NCI-H345 treated with DMSO at 0.1 percent for 48 hours (cell line): ENCODE measurements at regions not wholly inside any gene's neighbourhood (a gene's known extent, or its start where the extent isn't known, plus 50 kb on each side); places are given as distances from the start of the nearest gene placed in this dataset.
A peak's percentile ranks its signal among the peaks of the same experiment; 100 is the strongest.

ENCODE experiments used
- DNase-seq: peaks from one replicate; lab custom pipeline; 2025; ENCODE audit not compliant: unreplicated experiment; lab: John Stamatoyannopoulos, UW

DNA sequence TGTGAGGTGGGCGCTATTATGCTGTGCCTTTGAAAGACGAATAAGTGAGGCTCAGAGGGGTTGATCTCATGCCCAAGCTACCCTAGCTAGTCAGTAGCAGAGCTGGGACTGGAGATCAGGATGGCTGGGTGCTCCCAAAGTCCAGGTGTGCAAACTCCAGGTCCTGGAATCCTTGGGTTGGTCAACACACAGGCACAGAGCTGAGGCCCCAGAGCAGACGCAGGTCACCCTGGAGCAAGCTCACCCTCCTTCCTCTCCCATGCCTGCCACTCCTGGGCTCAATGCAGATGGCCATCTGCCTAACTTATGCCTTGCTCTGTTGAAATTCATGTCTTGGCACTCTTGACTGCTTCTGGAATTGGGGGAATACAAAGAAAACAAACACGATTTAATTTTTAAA, 587.2 kb downstream of the PTPRU start:
- DNase-seq, result no peak

DNA sequence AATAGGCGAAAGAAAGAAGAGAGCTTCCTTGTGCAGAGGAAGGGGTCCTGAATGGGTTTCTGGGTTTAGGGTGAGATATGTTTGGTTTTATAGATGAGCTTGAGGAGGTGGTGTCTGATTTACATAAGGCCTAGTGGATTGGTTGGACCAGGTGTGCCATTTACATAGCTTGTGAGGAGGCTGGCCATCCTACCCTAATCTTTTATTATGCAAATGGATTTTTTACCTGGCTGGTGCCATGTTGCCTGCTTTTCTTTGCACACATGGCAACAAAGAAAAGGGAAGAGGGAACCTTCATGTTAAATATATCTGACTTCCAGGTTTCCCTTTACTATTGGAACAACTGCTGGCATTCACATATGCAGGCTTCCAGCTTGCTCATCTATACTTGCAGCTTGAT, 585.3 kb downstream of the PTPRU start:
- DNase-seq, result no peak

DNA sequence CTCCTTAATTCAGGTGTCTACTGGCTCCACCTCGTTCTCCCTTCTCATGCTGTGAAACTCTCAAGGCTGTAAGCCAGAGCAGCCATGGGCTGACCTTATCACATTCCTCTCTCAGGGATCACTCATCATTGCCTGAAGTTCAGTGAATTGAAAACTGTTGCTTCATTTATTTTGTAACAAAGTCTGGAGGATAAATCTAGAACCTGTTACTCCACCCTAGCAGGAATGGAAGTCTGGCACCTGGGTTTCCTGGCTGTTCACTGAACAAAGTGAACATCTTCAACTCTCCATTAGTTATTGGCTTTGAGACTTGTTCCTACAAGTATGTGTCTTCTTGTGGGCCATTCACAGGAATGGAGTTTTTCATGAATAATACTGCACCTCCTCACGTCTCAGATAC, 584.1 kb downstream of the PTPRU start:
- DNase-seq, result no peak

DNA sequence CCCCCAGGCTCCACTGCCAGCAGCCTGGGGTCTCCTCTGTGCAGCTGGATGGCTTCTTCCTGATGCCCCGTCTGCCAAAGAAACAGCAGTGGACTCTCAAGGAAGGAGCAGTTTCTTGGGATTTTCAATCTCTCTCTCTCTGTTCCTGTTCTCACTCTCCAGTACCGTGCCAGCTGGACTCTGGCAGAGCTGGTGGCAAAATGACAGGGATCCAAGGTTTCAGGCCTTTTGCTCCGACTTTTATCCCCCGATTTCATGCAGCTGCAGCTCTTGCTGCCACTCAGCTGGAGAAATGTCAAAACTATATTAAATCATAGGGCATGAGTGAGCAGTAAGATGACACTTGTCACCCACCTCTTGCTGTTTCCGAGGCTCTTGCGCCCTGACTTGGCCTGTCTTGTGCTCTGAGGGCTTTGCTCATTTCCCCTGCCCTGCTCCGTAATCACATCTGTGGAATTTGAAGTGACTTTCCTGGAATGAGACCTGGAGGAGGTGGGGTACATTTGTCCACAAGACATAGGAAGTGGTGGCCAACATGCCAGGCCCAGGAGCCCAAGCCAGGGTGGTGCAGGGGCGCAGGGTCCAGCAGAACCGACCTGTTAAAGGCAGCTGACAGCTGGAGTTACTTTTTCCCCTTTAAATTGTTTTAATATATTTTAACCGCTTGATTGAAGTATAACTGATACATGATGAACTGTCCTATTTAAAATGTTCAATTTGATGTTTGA, 576.2 kb downstream of the PTPRU start:
- DNase-seq, result no peak

DNA sequence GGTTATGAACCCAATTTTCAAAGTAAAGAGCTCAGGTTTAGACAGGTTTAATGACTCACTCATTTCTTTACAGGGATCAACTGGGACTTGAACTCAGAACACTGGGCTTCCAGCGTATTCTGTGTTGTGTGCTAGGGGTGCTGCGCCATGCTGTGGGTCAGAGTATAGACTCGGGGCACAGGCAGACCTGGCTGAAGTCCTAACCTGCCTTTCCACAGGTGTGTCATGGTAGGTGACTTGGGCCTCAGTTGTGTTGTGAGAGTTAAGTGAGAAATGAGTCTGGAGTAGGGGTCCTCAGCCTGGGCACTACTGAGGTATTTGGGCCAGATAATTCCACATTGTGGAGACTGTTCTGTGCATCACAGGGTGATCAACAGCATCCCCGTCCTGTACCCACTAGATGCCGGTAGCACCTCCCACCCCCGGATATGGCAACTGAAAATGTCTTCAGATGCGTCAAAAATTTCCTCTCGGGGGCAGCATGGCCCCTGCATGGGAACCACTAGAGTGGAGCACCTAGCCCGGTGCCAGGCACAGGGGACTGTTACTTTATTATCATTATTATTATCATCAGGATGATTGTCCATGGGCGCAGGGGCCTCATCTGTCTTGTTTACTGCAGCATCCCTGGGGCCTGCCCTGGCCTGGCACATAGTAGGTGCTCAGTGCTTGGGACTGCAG, 575.5 kb downstream of the PTPRU start:
- DNase-seq, result no peak

DNA sequence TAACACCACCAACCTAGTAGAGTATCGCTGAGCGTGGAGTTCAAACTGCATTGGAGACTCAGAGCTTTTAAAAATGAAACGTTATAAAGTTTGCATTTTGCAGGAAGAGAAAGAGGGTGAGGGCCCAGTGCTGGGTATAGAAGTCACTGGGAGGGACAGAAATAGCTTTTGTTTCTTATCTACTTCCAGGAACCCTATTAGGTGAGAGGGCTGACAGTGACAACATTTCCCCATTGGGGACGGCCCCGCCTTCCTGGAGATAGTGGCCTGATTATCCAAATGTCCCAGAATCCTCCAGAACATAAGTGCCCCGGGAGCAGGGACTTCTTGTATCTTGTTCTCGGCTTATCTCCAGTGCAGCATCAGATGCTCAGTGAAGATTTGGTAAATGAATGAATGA, 574.9 kb downstream of the PTPRU start:
- DNase-seq, result no peak

DNA sequence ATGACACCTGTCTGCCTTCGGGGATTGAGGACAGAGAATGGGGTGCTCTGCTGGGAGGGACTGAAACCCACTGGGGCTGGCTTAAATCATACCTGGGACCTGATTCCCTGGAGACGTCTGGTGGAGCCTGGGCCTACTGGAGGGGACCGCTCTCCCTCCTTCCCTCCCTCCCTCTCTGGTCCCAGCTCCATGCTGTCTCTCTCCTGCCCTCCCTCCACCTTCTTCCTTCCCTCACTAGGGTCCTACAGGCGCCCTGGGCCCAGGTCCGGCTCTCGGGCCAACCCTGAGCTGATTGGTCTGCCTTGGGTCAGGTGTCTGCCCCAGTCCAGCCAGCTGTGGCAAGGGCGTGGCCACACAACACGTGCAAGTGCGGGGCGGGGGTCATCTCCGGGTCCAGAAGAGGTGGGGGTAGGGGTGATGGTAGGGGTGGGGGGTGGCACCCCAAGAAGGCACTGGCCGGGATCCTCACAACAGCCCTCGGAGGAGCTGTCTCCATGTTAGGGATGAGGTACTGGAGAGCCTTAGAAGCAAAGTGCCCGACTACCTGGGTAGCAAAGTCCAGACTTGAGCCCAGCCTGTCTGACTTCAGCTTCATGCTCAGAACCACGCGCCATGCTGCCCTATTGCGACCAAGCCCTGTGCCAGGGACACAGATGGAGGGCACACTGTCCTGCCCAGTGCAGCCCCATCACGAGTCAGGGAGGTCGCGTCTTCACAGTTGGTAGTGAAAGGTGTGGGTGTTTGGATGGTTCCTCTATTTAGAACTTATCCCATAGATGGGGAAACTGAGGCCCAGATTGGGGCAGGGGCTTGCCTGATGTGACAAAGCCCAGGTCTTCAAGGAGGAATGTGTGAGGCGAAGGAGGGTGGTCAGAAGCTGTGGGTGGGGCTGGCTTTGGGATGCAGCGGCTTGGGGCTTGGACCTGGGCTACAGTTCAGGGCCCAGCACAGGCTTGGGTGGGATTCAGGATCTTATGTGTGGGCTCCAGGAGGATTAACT, 574.1 kb downstream of the PTPRU start:
- no peak for DNase-seq

DNA sequence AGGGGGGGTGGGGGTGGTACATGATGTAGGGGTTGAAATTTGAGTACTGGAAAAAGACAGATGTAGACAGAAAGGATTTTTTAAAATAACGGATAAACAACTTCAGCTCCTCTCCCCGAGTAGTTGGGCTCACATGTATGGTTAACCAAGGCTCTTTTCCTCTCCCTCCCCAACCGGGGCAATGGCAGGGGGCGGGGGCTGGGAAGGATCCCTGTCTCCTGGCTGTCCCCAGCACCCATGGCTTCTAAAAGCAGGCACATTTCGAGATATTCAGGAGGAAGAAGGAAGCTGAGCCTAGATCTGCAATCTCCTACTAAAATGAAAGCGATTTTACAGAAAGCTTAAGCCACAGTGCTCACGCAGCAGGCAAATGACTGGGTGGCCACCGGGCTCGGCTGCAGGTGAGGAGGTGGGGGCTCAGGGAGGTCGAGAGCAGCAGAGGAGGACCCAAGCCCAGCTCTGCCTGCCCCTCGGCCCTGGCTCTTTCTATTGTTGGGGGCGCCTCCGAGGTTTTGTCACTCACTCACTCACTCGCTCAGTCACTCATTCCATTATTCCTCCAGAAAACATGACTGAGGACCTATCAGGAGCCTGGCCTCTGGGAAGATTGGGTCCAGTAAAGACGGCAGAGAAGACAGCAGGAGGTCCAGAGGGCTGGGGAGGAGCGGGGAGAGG, 573.3 kb downstream of the PTPRU start:
- no peak for DNase-seq

DNA sequence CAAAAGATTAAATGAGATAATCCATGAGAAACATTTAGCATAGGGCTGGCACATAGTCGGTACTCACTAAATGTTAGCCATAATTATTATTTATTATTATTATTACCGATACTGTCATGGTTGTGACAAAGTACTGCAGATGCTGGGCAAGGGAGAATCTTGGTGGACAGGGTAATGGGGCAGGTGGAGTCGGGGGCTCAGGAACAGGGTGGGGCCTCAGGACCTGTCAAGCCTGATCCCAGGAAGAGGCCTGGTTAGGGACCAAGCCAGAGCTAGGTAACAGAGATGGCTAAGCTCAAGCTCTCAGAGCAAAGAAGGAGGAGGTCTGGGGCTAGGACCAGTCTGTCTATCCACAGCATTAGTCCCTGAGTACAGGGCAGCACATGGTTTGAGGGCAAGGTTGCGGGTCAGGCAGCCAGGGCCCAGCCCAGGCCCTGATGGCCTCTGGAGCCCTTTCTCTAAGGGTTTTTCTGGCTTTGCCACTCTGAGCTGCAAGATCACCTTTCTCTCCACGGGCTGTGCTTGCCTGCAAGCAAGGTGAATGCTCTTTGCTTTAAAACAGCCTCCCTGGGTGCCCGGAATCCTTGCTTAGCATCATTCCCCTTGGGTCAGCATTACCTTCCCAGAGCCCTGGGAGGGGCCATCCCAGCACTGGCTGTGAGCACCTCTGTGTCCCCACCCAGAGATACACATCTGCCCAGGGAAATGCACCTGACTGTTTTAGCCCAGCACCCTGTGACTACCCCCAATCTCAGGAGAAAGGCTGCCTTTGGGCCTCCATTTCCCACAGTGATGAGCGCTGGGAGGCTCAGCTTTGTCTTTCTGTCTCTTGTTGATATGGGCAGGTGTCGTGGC, 572.0 kb downstream of the PTPRU start:
- no peak for DNase-seq

DNA sequence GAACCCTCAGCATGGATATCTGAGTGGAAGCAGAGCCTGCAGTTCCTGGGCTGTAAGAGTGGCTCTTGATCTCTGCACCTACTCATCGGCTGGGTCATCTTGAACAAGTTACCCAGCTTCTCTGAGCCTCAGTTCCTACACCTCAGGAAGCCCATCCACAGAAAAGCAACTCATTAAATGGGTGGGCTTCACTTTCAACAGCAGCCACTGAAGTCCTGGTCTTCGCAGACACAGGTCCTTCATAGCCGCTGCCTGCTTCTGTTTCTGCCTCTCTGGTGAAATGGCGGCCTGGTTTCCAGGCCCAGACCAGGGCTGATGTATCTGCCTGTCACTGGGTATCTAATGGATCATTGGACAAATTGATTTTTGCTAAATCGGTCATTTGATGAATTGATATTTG, 571.4 kb downstream of the PTPRU start:
- DNase-seq, result no peak

DNA sequence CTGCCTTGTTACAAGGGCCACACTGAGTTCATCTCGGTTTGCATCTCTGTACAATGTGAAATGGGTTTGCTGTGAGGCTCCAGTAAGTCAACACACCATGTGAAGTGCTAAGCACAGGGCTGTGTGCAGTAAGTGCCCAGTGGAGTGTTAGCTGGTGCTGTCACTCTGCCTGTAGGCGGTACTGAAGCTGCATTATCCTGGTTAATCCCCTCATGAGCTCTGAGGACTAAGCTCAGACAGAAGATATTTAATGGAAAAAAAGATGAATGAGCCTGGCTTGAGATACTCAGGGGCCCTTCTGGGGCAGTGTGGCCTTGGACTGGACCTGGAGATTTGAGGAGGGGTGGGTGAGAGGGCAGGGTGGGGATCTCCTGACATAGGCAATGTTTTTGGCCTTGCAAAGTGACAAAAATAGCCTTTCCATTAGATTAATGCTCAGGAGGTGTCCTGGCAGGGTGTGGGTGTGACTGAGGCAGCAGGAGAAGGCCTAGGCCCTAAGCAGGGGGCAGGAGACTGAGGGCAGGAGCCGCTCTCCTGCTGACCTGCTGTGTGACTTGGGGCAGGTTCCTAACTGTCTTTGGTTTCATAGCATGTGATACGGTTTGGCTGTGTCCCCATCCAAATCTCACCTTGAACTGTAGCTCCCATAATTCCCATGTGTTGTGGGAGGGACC, 570.5 kb downstream of the PTPRU start:
- DNase-seq, result no peak

DNA sequence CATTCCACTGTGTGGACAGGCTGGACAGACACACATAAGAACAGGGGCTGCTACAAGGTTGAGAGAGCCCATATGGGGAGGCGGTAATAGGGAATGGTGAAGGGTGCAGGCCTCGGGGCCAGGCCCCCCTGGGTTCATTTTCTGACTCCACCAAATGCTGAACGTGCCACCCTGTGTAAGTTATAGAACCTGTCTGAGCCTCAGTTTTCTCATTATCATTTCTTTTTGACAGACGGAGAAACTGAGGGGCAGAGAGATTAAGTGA, 569.5 kb downstream of the PTPRU start:
- DNase-seq, result no peak

DNA sequence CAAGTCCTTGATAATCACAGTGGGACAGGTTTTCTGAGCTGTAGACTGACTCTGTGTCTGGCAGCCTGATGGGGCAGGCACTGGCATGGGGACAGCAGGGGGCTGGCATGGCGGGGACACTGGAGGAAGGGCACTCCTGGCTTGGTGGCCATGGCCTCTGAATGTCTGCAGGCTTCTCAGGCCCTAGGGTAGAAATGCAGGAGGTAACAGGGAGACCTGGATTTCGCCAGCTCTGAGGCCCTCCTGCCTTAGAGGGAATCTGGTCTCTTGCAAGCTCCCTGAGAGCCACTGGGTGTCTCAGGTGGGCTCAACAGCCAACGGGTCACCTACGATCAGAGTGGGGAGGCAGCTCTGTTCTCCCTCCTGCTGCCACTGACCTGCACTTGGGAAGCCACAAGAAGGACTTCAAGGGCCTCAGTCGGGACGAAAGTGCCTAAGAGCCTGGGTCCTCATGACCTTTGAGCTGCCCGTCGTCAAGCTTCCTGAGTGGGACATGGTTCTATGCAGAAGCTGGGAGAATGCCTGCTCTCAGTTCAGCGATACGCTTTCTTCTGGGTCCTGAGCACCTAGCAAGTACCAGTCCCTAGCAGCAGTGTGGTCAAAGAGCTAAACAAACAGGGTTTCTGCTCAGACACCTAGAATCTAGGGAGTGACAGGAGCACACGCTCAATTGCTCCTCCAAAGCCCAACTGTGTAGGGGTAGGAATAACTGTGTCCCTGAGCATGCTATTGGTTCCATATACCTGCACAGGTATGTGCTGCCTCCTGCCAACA, 569.0 kb downstream of the PTPRU start:
- DNase-seq, result no peak

DNA sequence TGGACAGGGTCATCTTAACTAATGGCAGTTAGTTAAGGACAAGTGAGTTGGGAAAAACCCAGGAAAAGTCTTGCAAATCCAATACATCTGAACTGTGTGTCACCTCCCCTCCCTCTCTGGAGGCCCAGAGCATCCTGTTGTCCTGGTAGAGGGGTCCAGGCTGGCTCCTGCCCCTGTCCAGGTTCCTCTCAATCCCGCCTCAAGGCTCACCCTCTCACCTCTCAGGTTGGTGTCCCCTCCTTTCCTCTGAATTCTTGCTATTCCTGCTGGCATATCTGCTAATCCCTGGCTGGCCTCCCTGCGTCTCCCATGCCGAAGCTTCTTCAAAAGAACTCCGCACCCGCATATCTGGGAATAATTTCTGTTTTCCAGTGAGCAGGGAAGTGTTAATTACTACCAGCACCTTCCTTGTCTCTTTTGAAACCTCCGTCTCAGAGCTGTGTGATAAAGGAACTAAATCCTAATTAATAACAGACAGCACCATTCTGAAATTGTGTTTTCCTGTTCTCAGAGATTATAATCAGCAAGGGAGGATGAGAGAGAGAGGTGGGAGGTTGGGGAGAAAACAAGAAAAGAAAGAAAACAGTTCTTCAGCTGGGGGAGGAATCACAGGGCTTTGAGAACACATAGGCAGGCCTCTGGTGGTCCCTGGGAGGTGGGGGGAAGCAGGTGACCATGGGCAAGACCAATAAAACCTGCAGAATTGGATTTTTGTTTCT, 568.0 kb downstream of the PTPRU start:
- no peak for DNase-seq

DNA sequence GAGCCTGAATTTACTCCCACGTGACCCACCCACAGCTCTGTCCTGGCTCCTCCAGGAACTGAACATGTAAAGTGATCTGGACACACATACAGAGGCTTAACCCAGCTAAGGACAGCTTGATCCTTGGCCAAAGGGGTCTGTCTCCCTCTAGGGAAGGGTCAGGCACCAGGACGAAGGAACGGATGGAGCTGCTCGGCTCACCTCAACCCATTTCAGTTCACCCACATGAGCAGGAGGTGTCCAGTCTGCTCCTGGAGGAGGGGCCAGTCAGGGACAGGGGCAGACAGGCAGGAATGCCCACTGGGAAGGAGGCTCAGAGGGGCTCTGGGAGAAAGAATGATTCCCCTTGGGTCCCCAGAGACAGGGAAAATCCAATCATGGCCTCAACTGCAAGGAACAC, 567.2 kb downstream of the PTPRU start:
- DNase-seq, result no peak

DNA sequence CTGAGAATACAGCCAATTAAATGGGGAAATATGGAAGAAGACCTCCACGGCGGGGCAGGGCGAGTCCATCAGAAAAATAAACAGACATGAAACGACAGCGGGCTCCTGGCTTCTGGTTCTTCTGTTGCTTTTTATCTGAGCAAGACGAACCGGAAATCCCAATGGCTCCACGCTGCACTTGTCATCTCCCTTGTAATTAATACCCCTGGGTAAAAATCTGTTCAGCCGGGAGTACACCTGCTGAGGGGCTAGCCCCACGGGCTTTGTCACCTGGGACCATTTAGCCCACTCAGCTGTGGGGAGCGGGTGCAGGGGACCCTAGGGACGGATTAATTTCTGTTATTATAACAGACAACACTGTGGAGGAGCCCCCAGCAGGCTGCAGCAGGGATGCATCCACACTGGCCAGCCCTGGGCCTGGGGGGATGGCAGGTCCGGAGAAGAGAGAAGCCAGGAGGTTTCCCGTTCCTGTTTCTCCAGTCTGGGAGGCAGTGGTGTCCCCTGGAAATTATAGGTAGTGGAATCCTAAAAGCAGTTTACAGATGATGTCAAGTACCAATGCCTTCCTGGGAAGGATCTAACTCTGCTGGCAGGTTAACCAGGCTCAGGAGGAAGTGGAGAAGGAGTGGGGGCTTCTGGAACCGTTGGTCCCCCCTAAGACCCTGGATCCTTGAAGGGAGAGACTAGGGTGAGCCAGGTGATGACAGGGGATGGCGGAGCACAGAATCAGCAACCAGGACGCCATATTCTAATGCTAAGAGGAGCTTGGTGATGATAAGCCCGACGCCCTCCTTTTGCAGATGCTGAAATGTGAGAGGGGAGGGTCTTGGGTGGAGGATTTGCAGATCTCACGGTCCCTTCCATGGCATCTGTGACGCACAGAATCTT, 566.1 kb downstream of the PTPRU start:
- peak; percentile 22 for DNase-seq

DNA sequence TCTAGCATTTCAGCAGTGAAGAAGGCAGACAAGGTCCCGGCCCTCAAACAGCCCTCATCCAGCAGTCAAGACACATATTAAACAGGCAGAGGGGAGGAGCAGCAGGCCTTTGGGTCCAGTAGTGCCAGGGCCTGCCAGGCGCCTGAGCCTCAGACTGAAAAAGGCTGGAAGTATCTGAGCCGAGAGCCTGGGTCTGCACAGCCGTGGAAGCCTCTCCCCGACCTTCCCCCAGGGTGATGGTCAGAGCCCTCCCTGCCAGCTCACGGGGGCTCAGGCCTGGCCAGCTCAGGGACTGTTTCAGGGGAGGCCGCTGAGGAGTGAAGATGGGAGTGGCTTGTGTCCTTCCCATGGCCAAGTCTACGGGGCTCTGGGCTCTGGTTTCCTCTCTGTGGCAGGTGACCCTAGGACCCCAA, 565.2 kb downstream of the PTPRU start:
- no peak for DNase-seq

DNA sequence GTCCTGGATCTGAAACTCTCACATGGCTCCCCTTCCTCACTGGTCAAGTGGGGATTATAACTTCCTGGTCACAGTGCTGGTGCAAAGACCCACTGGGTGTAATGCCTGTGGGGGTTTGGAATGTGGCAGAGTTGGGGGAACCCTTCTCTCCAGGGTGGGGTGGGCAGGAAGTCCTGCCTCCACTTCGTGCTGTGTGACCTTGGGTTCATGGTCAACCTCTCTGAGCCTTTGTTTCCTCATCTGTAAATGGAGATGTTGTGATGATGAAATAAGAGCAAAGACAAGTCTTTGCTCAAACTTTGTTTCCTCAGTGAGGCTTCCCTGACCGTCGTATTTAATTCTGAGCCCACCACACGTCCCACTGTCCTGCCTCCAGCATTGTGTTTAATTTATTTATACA, 564.7 kb downstream of the PTPRU start:
- no peak for DNase-seq
